ENCODE measurements at regions not wholly inside any gene's neighbourhood (a gene's known extent, or its start where the extent isn't known, plus 50 kb on each side); places are given as distances from the start of the nearest gene placed in this dataset.

DNA sequence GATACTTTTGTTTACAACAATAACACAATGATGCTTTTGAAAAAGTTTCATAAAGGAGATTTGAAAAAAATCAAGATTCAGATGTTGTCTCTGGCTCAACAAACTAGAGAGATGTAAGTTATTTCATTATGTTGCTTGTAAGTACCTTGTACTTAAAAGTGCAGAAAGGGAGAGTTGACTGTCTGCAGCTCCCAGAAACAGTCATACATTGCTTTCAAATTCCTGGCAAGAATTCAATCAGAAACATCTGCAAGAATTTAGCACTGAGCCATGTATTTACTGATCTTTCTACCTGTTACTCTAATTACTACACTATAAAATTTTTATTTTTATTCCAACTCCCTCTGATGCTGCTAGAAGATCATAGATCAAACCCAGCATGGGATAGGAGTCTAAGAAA lies 1261.3 kb upstream of the SPRY2 start:
- TF ChIP-seq, protein P1, sequence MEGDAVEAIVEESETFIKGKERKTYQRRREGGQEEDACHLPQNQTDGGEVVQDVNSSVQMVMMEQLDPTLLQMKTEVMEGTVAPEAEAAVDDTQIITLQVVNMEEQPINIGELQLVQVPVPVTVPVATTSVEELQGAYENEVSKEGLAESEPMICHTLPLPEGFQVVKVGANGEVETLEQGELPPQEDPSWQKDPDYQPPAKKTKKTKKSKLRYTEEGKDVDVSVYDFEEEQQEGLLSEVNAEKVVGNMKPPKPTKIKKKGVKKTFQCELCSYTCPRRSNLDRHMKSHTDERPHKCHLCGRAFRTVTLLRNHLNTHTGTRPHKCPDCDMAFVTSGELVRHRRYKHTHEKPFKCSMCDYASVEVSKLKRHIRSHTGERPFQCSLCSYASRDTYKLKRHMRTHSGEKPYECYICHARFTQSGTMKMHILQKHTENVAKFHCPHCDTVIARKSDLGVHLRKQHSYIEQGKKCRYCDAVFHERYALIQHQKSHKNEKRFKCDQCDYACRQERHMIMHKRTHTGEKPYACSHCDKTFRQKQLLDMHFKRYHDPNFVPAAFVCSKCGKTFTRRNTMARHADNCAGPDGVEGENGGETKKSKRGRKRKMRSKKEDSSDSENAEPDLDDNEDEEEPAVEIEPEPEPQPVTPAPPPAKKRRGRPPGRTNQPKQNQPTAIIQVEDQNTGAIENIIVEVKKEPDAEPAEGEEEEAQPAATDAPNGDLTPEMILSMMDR (IDR thresholded peaks at IDR 0.05): no peak
- TF ChIP-seq EZH2 (IDR thresholded peaks at IDR 0.05; ENCODE audit: borderline replicate concordance, insufficient read depth, low read depth, low read length, poor library complexity, severe bottlenecking): no peak
